Mesendoderm (in vitro differentiated cells): ENCODE measurements at regions not wholly inside any gene's neighbourhood (a gene's known extent, or its start where the extent isn't known, plus 50 kb on each side); places are given as distances from the start of the nearest gene placed in this dataset.

ENCODE experiments used
- DNase-seq: peaks from one replicate; pipeline ENCODE4 v3.0.0; 2013
- H2AK5ac ChIP-seq: 2 replicates; pipeline ENCODE4 v1.6.1; 2013; ENCODE audit warnings: low read length, inconsistent platforms
- H2BK120ac ChIP-seq: 2 replicates; pipeline ENCODE4 v1.6.1; 2013; ENCODE audit warnings: low read depth, mild to moderate bottlenecking, low read length, moderate library complexity, mixed read lengths
- H2BK15ac ChIP-seq: replicated peaks from 2 replicates; pipeline ENCODE4 v1.6.1; 2013; ENCODE audit warnings: low read depth, mild to moderate bottlenecking, moderate library complexity
- H2BK5ac ChIP-seq: 2 replicates; pipeline ENCODE4 v1.6.1; 2013; ENCODE audit warnings: low read length, inconsistent platforms
- H3K18ac ChIP-seq: 2 replicates; pipeline ENCODE4 v1.6.1; 2013; ENCODE audit warnings: mild to moderate bottlenecking, low read length, mixed read lengths
- H3K23ac ChIP-seq: one replicate; pipeline ENCODE4 v1.6.1; 2013; ENCODE audit warnings: low read length
- H3K27ac ChIP-seq: 2 replicates; pipeline ENCODE4 v1.5.1; 2013; ENCODE audit warnings: low read depth, mild to moderate bottlenecking, inconsistent platforms, low read length, moderate library complexity
- H3K27me3 ChIP-seq: 2 replicates; pipeline ENCODE4 v1.6.1; 2013; ENCODE audit warnings: low read length, control low read depth, mild to moderate bottlenecking, inconsistent platforms; ENCODE audit not compliant: insufficient read depth, poor library complexity
- H3K36me3 ChIP-seq: 2 replicates; pipeline ENCODE4 v1.6.1; 2013; ENCODE audit warnings: low read length, inconsistent platforms; ENCODE audit not compliant: control insufficient read depth, insufficient read depth
- H3K4ac ChIP-seq: one replicate; pipeline ENCODE4 v1.6.1; 2013; ENCODE audit warnings: low read depth, mild to moderate bottlenecking, low read length, moderate library complexity
- H3K4me1 ChIP-seq: 2 replicates; pipeline ENCODE4 v1.6.1; 2013; ENCODE audit warnings: low read depth, low read length, inconsistent platforms; ENCODE audit not compliant: control insufficient read depth
- H3K4me2 ChIP-seq: 2 replicates; pipeline ENCODE4 v1.6.1; 2013; ENCODE audit warnings: low read length
- H3K4me3 ChIP-seq: 2 replicates; pipeline ENCODE4 v1.5.1; 2013; ENCODE audit warnings: mild to moderate bottlenecking, low read length
- H3K56ac ChIP-seq: one replicate; pipeline ENCODE4 v1.6.1; 2013; ENCODE audit warnings: low read length
- H3K79me1 ChIP-seq: 2 replicates; pipeline ENCODE4 v1.6.1; 2013; ENCODE audit warnings: low read length, inconsistent platforms
- H3K79me2 ChIP-seq: 2 replicates; pipeline ENCODE4 v1.6.1; 2013; ENCODE audit warnings: mild to moderate bottlenecking, low read length; ENCODE audit not compliant: control insufficient read depth, insufficient read depth
- H3K9ac ChIP-seq: 2 replicates; pipeline ENCODE4 v1.6.1; 2013; ENCODE audit warnings: low read length, inconsistent platforms
- H4K5ac ChIP-seq: one replicate; pipeline ENCODE4 v1.6.1; 2013; ENCODE audit warnings: low read length
- H4K8ac ChIP-seq: one replicate; pipeline ENCODE4 v1.6.1; 2013; ENCODE audit warnings: low read depth, mild to moderate bottlenecking, control low read depth, low read length, moderate library complexity
- WGBS: extraction: QIAGEN DNeasy Blood & Tissue Kit; methylation state at CpG from one replicate; pipeline ENCODE4 v1.1.7; 2013; ENCODE audit warnings: low lambda C conversion rate, missing lambda C conversion rate; ENCODE audit not compliant: insufficient coverage; ENCODE audit errors: extremely low coverage; 5-methylcytosine and 5-hydroxymethylcytosine counted together

GRCh38 chr18:30743033-30743432 lies 299.5 kb downstream of the DSC3 start:
- Histone ChIP-seq H3K9ac (no peak overlapping the region), H3K4me1 (no peaks in the 10 kb centered on the region), H3K79me2 (no peaks in the 10 kb centered on the region), H3K56ac (no peak overlapping the region), H2BK5ac (no peak overlapping the region), H4K5ac (no peak overlapping the region), H3K4ac (no peak overlapping the region), H3K27ac (no peak overlapping the region), H4K8ac (no peak overlapping the region), H2BK15ac (no peak overlapping the region), H2AK5ac (no peak overlapping the region), H3K18ac (no peak overlapping the region), H3K27me3 (no peaks in the 10 kb centered on the region), H2BK120ac (no peak overlapping the region), H3K36me3 (no peaks in the 10 kb centered on the region), H3K4me2 (no peak overlapping the region), H3K4me3 (no peak overlapping the region), H3K23ac (no peak overlapping the region), H3K79me1 (no peaks in the 10 kb centered on the region)
- DNase-seq = no peak

GRCh38 chr18:30730915-30731314 lies 311.6 kb downstream of the DSC3 start:
- WGBS = no CpG with 5 or more reads among the region's 5 CpGs
- no peak overlapping the region for H3K23ac ChIP-seq
- H3K4me2 ChIP-seq = no peak overlapping the region
- no peak overlapping the region for H3K56ac ChIP-seq
- no peaks in the 10 kb centered on the region for H3K36me3 ChIP-seq
- no peaks in the 10 kb centered on the region for H3K27me3 ChIP-seq
- no peak overlapping the region for H2BK120ac ChIP-seq
- H3K18ac ChIP-seq = no peak overlapping the region
- no peak overlapping the region for H3K27ac ChIP-seq
- no peak overlapping the region for H3K4me3 ChIP-seq
- no peaks in the 10 kb centered on the region for H3K4me1 ChIP-seq
- no peak for DNase-seq
- H3K9ac ChIP-seq = no peak overlapping the region
- no peaks in the 10 kb centered on the region for H3K79me1 ChIP-seq
- no peak overlapping the region for H2AK5ac ChIP-seq
- no peaks in the 10 kb centered on the region for H3K79me2 ChIP-seq
- no peak overlapping the region for H2BK5ac ChIP-seq
- no peak overlapping the region for H2BK15ac ChIP-seq
- no peak overlapping the region for H4K8ac ChIP-seq
- no peak overlapping the region for H3K4ac ChIP-seq
- H4K5ac ChIP-seq = no peak overlapping the region

- H3K18ac ChIP-seq = no peak overlapping the region
- no peaks in the 10 kb centered on the region for H3K79me1 ChIP-seq
- no peak overlapping the region for H2BK5ac ChIP-seq
- no peak overlapping the region for H2BK15ac ChIP-seq
- no peaks in the 10 kb centered on the region for H3K27me3 ChIP-seq
- no peak overlapping the region for H3K9ac ChIP-seq
- no peaks in the 10 kb centered on the region for H3K4me1 ChIP-seq
- no peak overlapping the region for H3K23ac ChIP-seq
- no peak overlapping the region for H4K8ac ChIP-seq
- no peak overlapping the region for H4K5ac ChIP-seq
- no peak overlapping the region for H2AK5ac ChIP-seq
- no peak overlapping the region for H3K56ac ChIP-seq
- no peak overlapping the region for H3K4me3 ChIP-seq
- H3K4me2 ChIP-seq = no peak overlapping the region
- H3K4ac ChIP-seq = no peak overlapping the region
- H3K79me2 ChIP-seq = no peaks in the 10 kb centered on the region
- DNase-seq = no peak
- no peak overlapping the region for H2BK120ac ChIP-seq
- H3K36me3 ChIP-seq = no peaks in the 10 kb centered on the region
- H3K27ac ChIP-seq = no peak overlapping the region
These were observed 314.7 kb downstream of the DSC3 start for GRCh38 chr18:30727849-30728248.

GRCh38 chr18:30713299-30713698 lies 329.2 kb downstream of the DSC3 start:
- no peak for DNase-seq
- H3K4me3 ChIP-seq = no peak overlapping the region
- no peak overlapping the region for H2AK5ac ChIP-seq
- H3K23ac ChIP-seq = no peak overlapping the region
- H3K56ac ChIP-seq = no peak overlapping the region
- H3K9ac ChIP-seq = no peak overlapping the region
- H3K4me2 ChIP-seq = no peak overlapping the region
- no peaks in the 10 kb centered on the region for H3K79me1 ChIP-seq
- no peaks in the 10 kb centered on the region for H3K79me2 ChIP-seq
- H2BK5ac ChIP-seq = no peak overlapping the region
- no peak overlapping the region for H3K18ac ChIP-seq
- no peak overlapping the region for H4K8ac ChIP-seq
- H3K4me1 ChIP-seq = no peaks in the 10 kb centered on the region
- no peak overlapping the region for H3K4ac ChIP-seq
- no peak overlapping the region for H2BK15ac ChIP-seq
- H3K36me3 ChIP-seq = no peaks in the 10 kb centered on the region
- no CpG with 5 or more reads among the region's 2 CpGs for WGBS
- no peak overlapping the region for H3K27ac ChIP-seq
- no peak overlapping the region for H4K5ac ChIP-seq
- no peak overlapping the region for H2BK120ac ChIP-seq
- no peaks in the 10 kb centered on the region for H3K27me3 ChIP-seq

- Histone ChIP-seq H3K36me3 (no peaks in the 10 kb centered on the region), H3K27me3 (no peaks in the 10 kb centered on the region), H3K4me2 (no peak overlapping the region), H3K18ac (no peak overlapping the region), H3K4me3 (no peak overlapping the region), H3K79me2 (no peaks in the 10 kb centered on the region), H2BK5ac (no peak overlapping the region), H3K56ac (no peak overlapping the region), H3K27ac (no peak overlapping the region), H3K23ac (no peak overlapping the region), H3K9ac (no peak overlapping the region), H2AK5ac (no peak overlapping the region), H3K4me1 (no peaks in the 10 kb centered on the region), H2BK15ac (no peak overlapping the region), H3K4ac (no peak overlapping the region), H3K79me1 (no peaks in the 10 kb centered on the region), H2BK120ac (no peak overlapping the region), H4K5ac (no peak overlapping the region), H4K8ac (no peak overlapping the region)
- DNase-seq = no peak
- WGBS = no CpG with 5 or more reads among the region's 3 CpGs
These were observed 330.2 kb downstream of the DSC3 start for GRCh38 chr18:30712383-30712782.

- H3K27me3 ChIP-seq = no peaks in the 10 kb centered on the region
- WGBS = no CpG with 5 or more reads among the region's 1 CpG
- no peak overlapping the region for H2AK5ac ChIP-seq
- no peak overlapping the region for H3K18ac ChIP-seq
- H3K36me3 ChIP-seq = no peaks in the 10 kb centered on the region
- no peak overlapping the region for H2BK5ac ChIP-seq
- H3K27ac ChIP-seq = no peak overlapping the region
- H3K4me1 ChIP-seq = no peaks in the 10 kb centered on the region
- no peak overlapping the region for H3K4ac ChIP-seq
- no peak overlapping the region for H3K4me2 ChIP-seq
- H3K56ac ChIP-seq = no peak overlapping the region
- no peak overlapping the region for H2BK15ac ChIP-seq
- no peaks in the 10 kb centered on the region for H3K79me2 ChIP-seq
- no peak overlapping the region for H3K23ac ChIP-seq
- no peak overlapping the region for H4K5ac ChIP-seq
- no peak overlapping the region for H3K4me3 ChIP-seq
- no peak overlapping the region for H3K9ac ChIP-seq
- H2BK120ac ChIP-seq = no peak overlapping the region
- DNase-seq = no peak
- H4K8ac ChIP-seq = no peak overlapping the region
- H3K79me1 ChIP-seq = no peaks in the 10 kb centered on the region
These were observed 332.9 kb downstream of the DSC3 start for GRCh38 chr18:30709595-30709994.
